Adrenal gland (tissue), 9 donors: ENCODE measurements at regions not wholly inside any gene's neighbourhood (a gene's known extent, or its start where the extent isn't known, plus 50 kb on each side); places are given as distances from the start of the nearest gene placed in this dataset.
"Not testable (repeated sequence)": the region's sequence is repeated elsewhere in the genome, so short reads cannot be mapped to it uniquely, and the experiment has no call there.

Source experiments
- DNase-seq, 7 donors: peaks; one replicate each; pipeline ENCODE4 v3.0.0-alpha.2; 2019 to 2020
- H3K27ac ChIP-seq, 5 donors: fragments of 200-600 bp; sonication (generic) in 4 of 5; 1 replicate in 3 of 5; 2 replicates in 2 of 5; pipeline versions ENCODE4 v1.5.1 to v1.8.0; 2016 to 2020; ENCODE audit warnings: mild to moderate bottlenecking in 1 of 5
- H3K27me3 ChIP-seq: fragments of 200-600 bp; 2 replicates; pipeline ENCODE4 v1.8.0; 2021
- H3K36me3 ChIP-seq, 2 donors: fragments of 200-600 bp; replicated peaks in 1 of 2; 1 replicate in 1 of 2; 2 replicates in 1 of 2; pipeline versions ENCODE4 v1.5.1 to v1.8.0; 2018 to 2022
- H3K4me1 ChIP-seq, 2 donors: fragments of 200-600 bp; replicated peaks in 1 of 2; 1 replicate in 1 of 2; 2 replicates in 1 of 2; pipeline versions ENCODE4 v1.5.1 to v1.8.0; 2018 to 2021
- H3K4me3 ChIP-seq, 4 donors: fragments of 200-600 bp; sonication (generic) in 3 of 4; one replicate each; pipeline ENCODE4 v1.5.1; 2016 to 2018
- H3K9me3 ChIP-seq, 3 donors: fragments of 200-600 bp; sonication (generic) in 1 of 3; replicated peaks in 1 of 3; 1 replicate in 2 of 3; 2 replicates in 1 of 3; pipeline versions ENCODE4 v1.5.1 to v1.8.0; 2016 to 2021
- CTCF ChIP-seq, 6 experiments: fragments of 450-650 bp in 4 of 6; fragments of 200-600 bp in 2 of 6; sonication (generic) in 1 of 6; IDR thresholded peaks; 1 replicate in 5 of 6; 2 replicates in 1 of 6; pipeline versions ENCODE4 v1.5.1 to v1.8.0; 2016 to 2021; ENCODE audit warnings: antibody characterized with exemption in 6 of 6, mild to moderate bottlenecking in 2 of 6, moderate library complexity in 1 of 6
- POLR2A ChIP-seq, 2 donors: fragments of 450-650 bp; IDR thresholded peaks; one replicate each; pipeline ENCODE4 v1.6.1; 2017; ENCODE audit warnings: antibody characterized with exemption in 2 of 2, mild to moderate bottlenecking in 2 of 2, moderate library complexity in 1 of 2
- WGBS, 4 donors: extraction: QIAGEN DNeasy Blood & Tissue Kit in 2 of 4; methylation state at CpG; one replicate each; pipeline versions ENCODE4 v1.1.5 to v1.1.7; 2013 to 2017; 5-methylcytosine and 5-hydroxymethylcytosine counted together
- intact Hi-C, 2 donors: fragments of 100-400 bp; cut with DNase I; formaldehyde crosslinking; loops; one replicate each; pipeline versions ENCODE4 v1.14.1 to v1.15.0; 2022 to 2023
- donor health status: healthy with polysubstance abuse.
- donor health status: Bipolar disorder and iron deficiency.
- donor health status: DM: yes; HTN: yes; CAD: no.
- donor health status: DM: no; HTN: no; CAD: no.
- donor health status: DM: no; HTN: no; CAD: no.

GRCh38 chr11:87628026-87628580 lies 547.1 kb downstream of the RAB38 start:
- TF ChIP-seq CTCF (IDR thresholded peaks at IDR 0.05) (no peak), POLR2A (IDR thresholded peaks at IDR 0.05) (no peak)
- intact Hi-C loops: no loop called here
- no peak for DNase-seq
- Histone ChIP-seq H3K36me3 (no peaks in the 10 kb centered on the region), H3K4me3 (no peak overlapping the region), H3K27me3 (no peaks in the 10 kb centered on the region), H3K4me1 (no peaks in the 10 kb centered on the region), H3K9me3 (no peaks in the 10 kb centered on the region), H3K27ac (no peak overlapping the region)
- 74 to 94% (median 77%) methylated on average over 5 of the region's 5 CpGs for WGBS, 4 donors

- H3K4me3 ChIP-seq, H3K27ac ChIP-seq, H3K36me3 ChIP-seq, H3K9me3 ChIP-seq, DNase-seq, H3K27me3 ChIP-seq, intact Hi-C loops, H3K4me1 ChIP-seq: not testable (repeated sequence)
- 70 to 95% (median 81%) methylated on average over 12 to 24 of the region's 24 CpGs for WGBS, 4 donors
Measured at GRCh38 chr11:87623531-87624365, 551.5 kb downstream of the RAB38 start.

GRCh38 chr11:87616511-87616910 lies 558.7 kb downstream of the RAB38 start:
- DNase-seq: no peak
- no peak for TF ChIP-seq POLR2A (IDR thresholded peaks at IDR 0.05)
- TF ChIP-seq CTCF (IDR thresholded peaks at IDR 0.05): no peak
- intact Hi-C loops: no loop called here
- Histone ChIP-seq H3K4me1 (no peaks in the 10 kb centered on the region), H3K4me3 (no peak overlapping the region), H3K27ac (no peak overlapping the region), H3K27me3 (no peaks in the 10 kb centered on the region), H3K36me3 (no peaks in the 10 kb centered on the region), H3K9me3 (no peaks in the 10 kb centered on the region)

GRCh38 chr11:87604350-87604749 lies 566.6 kb downstream of the TMEM135 start:
- DNase-seq: no peak
- Histone ChIP-seq H3K27me3 (no peaks in the 10 kb centered on the region), H3K27ac (no peak overlapping the region), H3K4me3 (no peak overlapping the region), H3K9me3 (no peaks in the 10 kb centered on the region), H3K36me3 (no peaks in the 10 kb centered on the region), H3K4me1 (no peaks in the 10 kb centered on the region)
- intact Hi-C loops: no loop called here
- no peak for TF ChIP-seq POLR2A (IDR thresholded peaks at IDR 0.05)
- no peak for TF ChIP-seq CTCF (IDR thresholded peaks at IDR 0.05)

- intact Hi-C loops: no loop called here
- no peak for DNase-seq
- no peaks in the 10 kb centered on the region for H3K9me3 ChIP-seq
- H3K27me3 ChIP-seq: no peaks in the 10 kb centered on the region
- WGBS, 4 donors: 61 to 83% (median 74%) methylated on average over 2 of the region's 2 CpGs
- H3K27ac ChIP-seq: no peak overlapping the region
- no peaks in the 10 kb centered on the region for H3K36me3 ChIP-seq
- H3K4me3 ChIP-seq: no peak overlapping the region
- TF ChIP-seq POLR2A (IDR thresholded peaks at IDR 0.05) (no peak), CTCF (IDR thresholded peaks at IDR 0.05) (no peak)
- H3K4me1 ChIP-seq: no peaks in the 10 kb centered on the region
Measured at GRCh38 chr11:87603887-87604286, 566.2 kb downstream of the TMEM135 start.
